RWPE1 (cell line): ENCODE measurements at regions not wholly inside any gene's neighbourhood (a gene's known extent, or its start where the extent isn't known, plus 50 kb on each side); places are given as distances from the start of the nearest gene placed in this dataset.

ENCODE experiments used
- CTCF ChIA-PET: fragments of 350-600 bp; sonication (Branson Sonifier 250); formaldehyde crosslinking; extraction: SDS; loops from one replicate; lab custom pipeline; 2021; lab: Yijun Ruan, JAX
- POLR2A ChIA-PET: fragments of 400-600 bp; formaldehyde crosslinking; extraction: SDS; loops from one replicate; lab custom pipeline; 2020; ENCODE audit warnings: antibody characterized with exemption; ENCODE audit not compliant: low non-redundant PET; lab: Yijun Ruan, JAX
- DNase-seq: peaks from one replicate; pipeline ENCODE4 v3.0.0; 2012; ENCODE audit warnings: low spot score
- H3K27ac ChIP-seq: fragments of 450-650 bp; 2 replicates; pipeline ENCODE4 v1.5.1; 2017
- TF ChIP-seq, protein P1 (sequence below): fragments of 450-650 bp; conservative IDR thresholded peaks from 2 replicates; pipeline ENCODE4 v1.5.1; 2017; ENCODE audit warnings: low read depth, mild to moderate bottlenecking

DNA sequence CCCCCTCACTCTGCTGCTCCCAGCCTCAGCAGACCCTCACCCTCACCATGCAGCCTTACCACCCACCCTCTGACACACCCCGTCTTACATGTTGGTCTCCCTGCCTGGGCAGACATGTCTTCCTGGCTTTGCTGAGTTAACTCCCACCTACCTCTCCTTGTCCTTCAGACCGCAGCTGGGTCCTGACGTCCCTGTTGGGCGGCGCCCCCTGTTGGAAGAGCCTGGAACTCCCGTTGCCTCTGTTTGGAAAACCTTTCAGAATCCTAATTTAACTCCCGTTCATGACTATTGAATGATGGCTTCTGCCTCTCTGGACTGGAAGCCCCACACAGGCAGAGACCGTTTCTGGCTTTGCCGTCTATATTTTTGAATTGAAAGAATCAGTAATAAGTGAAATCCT lies 245.1 kb downstream of the MYLK4 start:
- CTCF ChIA-PET, result interaction anchor here (0.7 kb wide), 1 partner anchor 8 kb away, joined by 3 read pairs; no protein-coding TSS in a partner anchor
- TF ChIP-seq, protein P1, sequence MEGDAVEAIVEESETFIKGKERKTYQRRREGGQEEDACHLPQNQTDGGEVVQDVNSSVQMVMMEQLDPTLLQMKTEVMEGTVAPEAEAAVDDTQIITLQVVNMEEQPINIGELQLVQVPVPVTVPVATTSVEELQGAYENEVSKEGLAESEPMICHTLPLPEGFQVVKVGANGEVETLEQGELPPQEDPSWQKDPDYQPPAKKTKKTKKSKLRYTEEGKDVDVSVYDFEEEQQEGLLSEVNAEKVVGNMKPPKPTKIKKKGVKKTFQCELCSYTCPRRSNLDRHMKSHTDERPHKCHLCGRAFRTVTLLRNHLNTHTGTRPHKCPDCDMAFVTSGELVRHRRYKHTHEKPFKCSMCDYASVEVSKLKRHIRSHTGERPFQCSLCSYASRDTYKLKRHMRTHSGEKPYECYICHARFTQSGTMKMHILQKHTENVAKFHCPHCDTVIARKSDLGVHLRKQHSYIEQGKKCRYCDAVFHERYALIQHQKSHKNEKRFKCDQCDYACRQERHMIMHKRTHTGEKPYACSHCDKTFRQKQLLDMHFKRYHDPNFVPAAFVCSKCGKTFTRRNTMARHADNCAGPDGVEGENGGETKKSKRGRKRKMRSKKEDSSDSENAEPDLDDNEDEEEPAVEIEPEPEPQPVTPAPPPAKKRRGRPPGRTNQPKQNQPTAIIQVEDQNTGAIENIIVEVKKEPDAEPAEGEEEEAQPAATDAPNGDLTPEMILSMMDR, result no peak
- DNase-seq, result no peak
- no peak overlapping the region for H3K27ac ChIP-seq
- POLR2A ChIA-PET, result no interaction called here

DNA sequence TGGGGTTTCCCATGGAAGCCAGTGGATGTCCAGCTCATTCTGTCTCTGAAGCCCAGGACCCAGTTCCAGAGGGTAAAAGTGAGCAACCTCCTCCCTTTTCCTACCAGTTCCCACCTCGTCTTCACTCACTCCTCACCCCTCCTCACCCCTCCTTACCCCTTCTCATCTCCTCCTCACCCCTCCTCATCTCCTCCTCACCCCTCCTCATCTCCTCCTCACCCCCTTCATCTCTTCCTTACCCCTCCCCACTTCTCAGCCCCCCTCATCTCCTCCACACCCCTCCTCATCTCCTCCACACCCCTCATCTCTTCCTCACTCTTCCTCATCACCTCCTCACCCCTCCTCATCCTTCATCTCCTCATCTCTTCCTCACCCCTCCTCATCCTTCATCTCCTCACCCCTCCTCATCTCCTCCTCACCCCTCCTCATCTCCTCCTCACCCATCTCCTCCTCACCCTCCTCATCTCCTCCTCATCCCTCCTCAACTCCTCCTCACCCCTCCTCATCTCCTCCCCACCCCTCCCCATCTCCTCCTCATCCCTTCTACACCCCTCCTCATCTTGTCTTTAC lies 246.1 kb downstream of the MYLK4 start:
- ChIA-PET POLR2A (interaction anchor here (0.7 kb wide), 1 partner anchor 275 kb away, joined by 3 read pairs; no protein-coding TSS in a partner anchor), CTCF (no interaction called here)
- TF ChIP-seq, protein P1, result no peak
- no peak for DNase-seq
- no peak overlapping the region for H3K27ac ChIP-seq

DNA sequence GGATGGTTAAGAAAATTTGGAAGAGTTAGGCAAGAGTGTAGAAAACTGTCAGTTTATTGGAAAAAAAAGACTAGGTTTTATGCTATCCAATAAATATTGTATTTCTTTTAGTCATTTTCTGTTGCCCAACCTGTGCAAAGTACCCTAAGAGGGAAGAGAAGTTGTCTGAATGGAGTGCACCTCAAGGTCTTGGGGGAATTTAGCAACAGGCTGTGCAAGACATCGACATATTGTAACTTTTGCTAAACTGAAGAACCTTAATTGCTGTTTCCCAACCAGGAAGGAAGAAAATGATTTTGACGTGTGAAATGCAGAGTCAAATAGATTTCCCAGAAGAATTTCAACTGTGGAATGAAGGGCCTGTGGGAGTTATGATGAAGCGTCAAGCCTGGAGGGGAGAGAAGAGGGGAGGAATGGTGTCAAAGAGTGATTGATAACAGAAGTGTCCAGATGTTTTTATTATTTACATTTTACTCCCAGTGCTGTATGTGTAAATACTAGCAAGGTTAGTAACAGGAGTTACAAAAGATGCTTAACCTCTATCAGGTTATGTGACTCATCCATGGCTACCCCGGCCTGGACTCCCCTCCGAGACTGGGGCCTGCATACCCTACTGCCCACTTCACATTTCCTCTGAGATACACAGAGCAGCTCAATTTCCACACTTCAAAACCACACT lies 246.8 kb downstream of the MYLK4 start:
- ChIA-PET POLR2A (interaction anchor here (0.7 kb wide), 1 partner anchor 275 kb away, joined by 3 read pairs; no protein-coding TSS in a partner anchor), CTCF (no interaction called here)
- no peak overlapping the region for H3K27ac ChIP-seq
- TF ChIP-seq, protein P1, result no peak
- peak; percentile 8 for DNase-seq

DNA sequence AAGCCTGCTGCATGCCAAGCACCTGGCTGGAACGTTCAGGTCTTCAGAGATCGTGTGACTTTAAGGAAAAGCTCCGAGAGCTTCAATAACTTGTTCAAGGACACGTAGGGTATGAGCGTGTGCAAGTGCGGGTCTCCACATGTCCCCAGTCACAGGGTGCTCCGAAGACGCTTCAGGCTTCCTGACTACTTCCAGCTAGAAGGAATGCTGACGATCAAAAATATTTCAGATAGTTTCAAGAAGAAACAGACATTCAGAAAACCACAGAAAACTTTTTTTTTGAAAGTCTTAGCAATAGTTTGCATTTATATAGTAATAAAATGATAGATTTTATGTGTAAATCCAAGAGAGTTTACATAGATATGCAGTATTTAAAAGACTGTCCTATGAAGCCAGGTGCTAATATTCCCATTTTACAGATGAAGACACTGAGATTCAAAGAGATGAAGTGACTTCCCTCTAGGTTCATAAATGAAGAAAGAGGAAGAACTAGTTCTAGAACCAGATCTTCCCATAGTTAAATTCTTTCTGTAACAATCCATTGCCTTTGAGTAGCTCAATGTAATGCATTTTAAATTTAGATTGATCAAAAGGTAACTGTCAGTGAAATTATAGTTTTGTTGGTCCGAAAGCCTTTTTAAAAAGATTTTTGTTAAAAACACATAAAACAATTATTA lies 247.6 kb downstream of the MYLK4 start:
- TF ChIP-seq, protein P1, result no peak
- ChIA-PET CTCF (no interaction called here), POLR2A (no interaction called here)
- H3K27ac ChIP-seq, result peak overlapping the region; percentile 20; the same call in 1 of the 2 replicates
- no peak for DNase-seq

DNA sequence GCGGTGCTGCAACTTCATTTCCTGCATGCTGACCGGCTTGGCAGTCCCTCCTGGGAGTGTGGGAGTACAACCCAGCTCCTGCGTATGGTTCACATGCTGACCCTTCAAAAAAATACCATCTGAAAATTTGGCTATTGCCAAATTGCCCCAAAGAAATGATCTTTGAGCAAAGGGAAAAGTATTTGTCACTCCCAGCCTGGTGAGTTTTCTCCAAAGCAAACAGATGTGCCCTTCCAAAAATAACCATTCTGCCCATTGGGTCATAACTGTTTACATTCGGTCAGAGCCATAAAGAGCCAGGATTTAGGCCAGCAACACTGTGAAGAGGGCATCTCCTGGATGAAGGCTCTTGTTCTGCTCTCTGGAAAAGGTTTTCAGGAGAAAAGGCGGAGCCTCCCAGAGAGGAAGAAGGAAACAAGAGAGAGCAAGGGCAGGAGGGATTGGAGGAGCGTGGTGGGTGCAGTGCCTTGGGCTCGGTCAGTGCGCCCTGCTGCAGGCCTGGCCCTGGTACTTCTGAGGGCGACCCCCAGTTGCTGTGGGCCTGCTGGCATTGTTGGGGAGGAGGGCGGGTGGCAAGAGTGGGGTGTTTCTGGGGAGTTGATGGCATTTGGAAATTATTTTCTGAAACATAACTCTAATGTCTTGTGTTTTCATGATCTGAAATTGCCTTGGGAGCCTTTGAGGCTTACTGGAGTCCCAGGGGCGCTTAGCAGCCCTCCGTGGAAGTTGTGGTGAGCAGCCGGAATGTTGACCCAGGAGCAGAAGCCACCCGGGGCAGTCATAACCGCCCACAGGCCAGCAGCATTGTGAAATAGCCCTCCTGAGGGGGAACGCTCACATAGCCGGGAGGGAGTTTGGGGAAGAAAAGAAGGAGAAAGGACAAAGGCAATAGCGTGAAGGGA lies 248.4 kb downstream of the MYLK4 start:
- TF ChIP-seq, protein P1, result no peak
- DNase-seq, result no peak
- peak overlapping the region; percentile 20; the same call in 1 of the 2 replicates for H3K27ac ChIP-seq
- POLR2A ChIA-PET, result no interaction called here
- CTCF ChIA-PET, result interaction anchor here (0.6 kb wide), 1 partner anchor 25 kb away, joined by 3 read pairs; no protein-coding TSS in a partner anchor
